Transverse colon (tissue), 4 donors: ENCODE measurements at regions not wholly inside any gene's neighbourhood (a gene's known extent, or its start where the extent isn't known, plus 50 kb on each side); places are given as distances from the start of the nearest gene placed in this dataset.
A peak's percentile ranks its signal among the peaks of the same experiment; 100 is the strongest.

Experiments
- DNase-seq: peaks from one replicate; pipeline ENCODE4 v3.0.0-alpha.2; 2019
- H3K27ac ChIP-seq, 4 donors: fragments of 200-600 bp; sonication (generic); 2 replicates each; pipeline ENCODE4 v1.5.1; 2016 to 2018; ENCODE audit warnings: inconsistent platforms in 4 of 4
- H3K27me3 ChIP-seq: fragments of 200-600 bp; sonication (generic); 2 replicates; pipeline ENCODE4 v1.5.1; 2017; ENCODE audit warnings: inconsistent platforms
- H3K36me3 ChIP-seq, 4 donors: fragments of 200-600 bp; sonication (generic); 2 replicates each; pipeline ENCODE4 v1.5.1; 2017 to 2019; ENCODE audit warnings: inconsistent platforms in 4 of 4
- H3K4me1 ChIP-seq, 4 donors: fragments of 200-600 bp; sonication (generic); 2 replicates each; pipeline ENCODE4 v1.5.1; 2017 to 2020; ENCODE audit warnings: inconsistent platforms in 4 of 4
- H3K4me3 ChIP-seq, 4 donors: fragments of 200-600 bp; sonication (generic); 1 replicate in 1 of 4; 2 replicates in 3 of 4; pipeline versions ENCODE4 v1.5.1 to v1.6.1; 2017 to 2019; ENCODE audit warnings: inconsistent platforms in 4 of 4
- H3K9me3 ChIP-seq, 2 donors: fragments of 200-600 bp; sonication (generic); 2 replicates each; pipeline ENCODE4 v1.5.1; 2017 to 2019; ENCODE audit warnings: inconsistent platforms in 2 of 2
- EP300 ChIP-seq: sonication (generic); formaldehyde crosslinking; IDR thresholded peaks from one replicate; pipeline ENCODE4 v1.6.1; 2017; ENCODE audit warnings: antibody characterized with exemption, low read depth
- POLR2A ChIP-seq: fragments of 450-650 bp; IDR thresholded peaks from one replicate; pipeline ENCODE4 v1.6.1; 2016; ENCODE audit warnings: antibody characterized with exemption, mild to moderate bottlenecking, moderate library complexity
- POLR2AphosphoS5 ChIP-seq, 3 donors: sonication (generic); formaldehyde crosslinking; IDR thresholded peaks; one replicate each; pipeline ENCODE4 v1.6.1; 2016; ENCODE audit warnings: antibody characterized with exemption in 3 of 3
- WGBS, 2 donors: methylation state at CpG; one replicate each; pipeline ENCODE4 v1.1.5; 2018; ENCODE audit warnings: low coverage in 1 of 2; 5-methylcytosine and 5-hydroxymethylcytosine counted together
- in situ Hi-C, 4 donors: fragments of 200-750 bp; cut with MboI; loops; one replicate each; pipeline versions ENCODE4 v1.15.0 to v1.15.1; 2017; ENCODE audit warnings: low sequenced_read_pairs in 3 of 4, low pct_ligation_motif_present in 1 of 4, low pct_unique_long_range_greater_than_20kb in 1 of 4
- intact Hi-C: fragments of 100-400 bp; cut with DNase I; formaldehyde crosslinking; loops from one replicate; pipeline ENCODE4 v1.15.1; 2023; ENCODE audit warnings: low total_unique reads
- TF ChIP-seq, protein P1 (sequence below), 5 experiments: fragments of 200-600 bp in 3 of 5; fragments of 450-650 bp in 2 of 5; sonication (generic) in 3 of 5; IDR thresholded peaks; 1 replicate in 2 of 5; 2 replicates in 3 of 5; pipeline ENCODE4 v1.5.1; 2016 to 2017; ENCODE audit warnings: antibody characterized with exemption in 5 of 5, inconsistent platforms in 3 of 5, mild to moderate bottlenecking in 2 of 5, moderate library complexity in 1 of 5

DNA sequence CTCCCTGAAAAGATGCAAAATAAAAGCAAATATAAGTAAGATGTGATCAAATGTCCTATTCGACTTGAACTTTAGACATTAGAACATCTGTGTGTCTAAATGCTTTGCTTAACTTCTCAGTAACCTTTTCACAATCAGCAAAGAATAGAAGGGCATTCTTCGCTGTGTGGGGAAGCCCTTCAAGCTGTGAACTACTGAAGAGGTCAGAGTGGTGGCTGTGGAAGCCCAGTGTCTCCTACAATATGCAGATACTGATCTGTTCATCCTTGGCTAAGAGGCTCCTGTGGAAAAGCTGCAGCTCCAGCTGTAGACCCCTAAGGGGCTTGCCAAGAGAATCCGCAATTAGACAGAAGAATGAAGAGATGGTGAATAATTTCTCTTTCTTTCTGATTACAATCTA, 400.3 kb upstream of the SASH1 start:
- H3K4me3 ChIP-seq = no peak overlapping the region
- intact Hi-C loops (no loop called here), in situ Hi-C loops (no loop called here)
- DNase-seq = no peak
- H3K27ac ChIP-seq = no peak overlapping the region
- no peaks in the 10 kb centered on the region for H3K9me3 ChIP-seq
- H3K4me1 ChIP-seq = no peaks in the 10 kb centered on the region
- H3K27me3 ChIP-seq = no peaks in the 10 kb centered on the region
- WGBS, 2 donors = 41 to 49% methylated on average over 3 of the region's 3 CpGs
- TF ChIP-seq POLR2AphosphoS5 (IDR thresholded peaks at IDR 0.05) (no peak), POLR2A (no peak), EP300 (no peak)
- TF ChIP-seq, protein P1, sequence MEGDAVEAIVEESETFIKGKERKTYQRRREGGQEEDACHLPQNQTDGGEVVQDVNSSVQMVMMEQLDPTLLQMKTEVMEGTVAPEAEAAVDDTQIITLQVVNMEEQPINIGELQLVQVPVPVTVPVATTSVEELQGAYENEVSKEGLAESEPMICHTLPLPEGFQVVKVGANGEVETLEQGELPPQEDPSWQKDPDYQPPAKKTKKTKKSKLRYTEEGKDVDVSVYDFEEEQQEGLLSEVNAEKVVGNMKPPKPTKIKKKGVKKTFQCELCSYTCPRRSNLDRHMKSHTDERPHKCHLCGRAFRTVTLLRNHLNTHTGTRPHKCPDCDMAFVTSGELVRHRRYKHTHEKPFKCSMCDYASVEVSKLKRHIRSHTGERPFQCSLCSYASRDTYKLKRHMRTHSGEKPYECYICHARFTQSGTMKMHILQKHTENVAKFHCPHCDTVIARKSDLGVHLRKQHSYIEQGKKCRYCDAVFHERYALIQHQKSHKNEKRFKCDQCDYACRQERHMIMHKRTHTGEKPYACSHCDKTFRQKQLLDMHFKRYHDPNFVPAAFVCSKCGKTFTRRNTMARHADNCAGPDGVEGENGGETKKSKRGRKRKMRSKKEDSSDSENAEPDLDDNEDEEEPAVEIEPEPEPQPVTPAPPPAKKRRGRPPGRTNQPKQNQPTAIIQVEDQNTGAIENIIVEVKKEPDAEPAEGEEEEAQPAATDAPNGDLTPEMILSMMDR (IDR thresholded peaks at IDR 0.05) = no peak
- H3K36me3 ChIP-seq = no peaks in the 10 kb centered on the region

- Histone ChIP-seq H3K27me3 (no peaks in the 10 kb centered on the region), H3K9me3 (no peaks in the 10 kb centered on the region), H3K4me3 (no peak overlapping the region), H3K4me1 (no peaks in the 10 kb centered on the region), H3K36me3 (no peaks in the 10 kb centered on the region), H3K27ac (no peak overlapping the region)
- in situ Hi-C loops (no loop called here), intact Hi-C loops (no loop called here)
- TF ChIP-seq POLR2AphosphoS5 (IDR thresholded peaks at IDR 0.05) (no peak), EP300 (no peak)
- TF ChIP-seq, protein P1 (IDR thresholded peaks at IDR 0.05) = no peak
- 85 to 88% methylated on average over 3 to 5 of the region's 5 CpGs for WGBS, 2 donors
- DNase-seq = no peak
Observed at GRCh38 chr6:147944122-147944521, 398.5 kb upstream of the SASH1 start.

DNA sequence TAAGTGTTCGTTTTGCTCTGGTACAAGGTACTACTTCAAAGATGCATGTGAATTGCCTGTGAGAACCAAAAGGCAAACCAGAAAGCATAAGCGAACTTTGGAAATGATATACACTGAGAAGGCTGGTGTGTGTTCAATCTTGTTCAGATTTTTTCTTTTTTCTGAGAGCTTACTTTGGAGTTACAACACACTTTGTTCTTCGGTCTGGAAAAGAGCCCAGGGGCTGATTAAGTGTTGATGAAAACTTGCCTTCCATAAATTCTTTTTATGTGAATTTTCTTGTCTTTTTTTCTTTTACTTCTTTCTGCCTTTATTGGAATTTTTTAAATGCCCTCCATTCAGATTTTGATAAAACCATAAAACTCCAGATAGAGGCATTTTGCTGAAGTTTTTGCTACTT, 395.1 kb upstream of the SASH1 start:
- no peak for TF ChIP-seq POLR2A
- no peak for TF ChIP-seq POLR2AphosphoS5 (IDR thresholded peaks at IDR 0.05)
- TF ChIP-seq, protein P1 (IDR thresholded peaks at IDR 0.05) = no peak
- TF ChIP-seq EP300 = no peak
- H3K27ac ChIP-seq = no peak overlapping the region
- in situ Hi-C loops (no loop called here), intact Hi-C loops (no loop called here)
- no peaks in the 10 kb centered on the region for H3K9me3 ChIP-seq
- WGBS, 2 donors = 64 to 73% methylated on average over 3 of the region's 3 CpGs
- H3K36me3 ChIP-seq = no peaks in the 10 kb centered on the region
- no peaks in the 10 kb centered on the region for H3K4me1 ChIP-seq
- H3K4me3 ChIP-seq = no peak overlapping the region
- H3K27me3 ChIP-seq = no peaks in the 10 kb centered on the region
- DNase-seq = no peak

DNA sequence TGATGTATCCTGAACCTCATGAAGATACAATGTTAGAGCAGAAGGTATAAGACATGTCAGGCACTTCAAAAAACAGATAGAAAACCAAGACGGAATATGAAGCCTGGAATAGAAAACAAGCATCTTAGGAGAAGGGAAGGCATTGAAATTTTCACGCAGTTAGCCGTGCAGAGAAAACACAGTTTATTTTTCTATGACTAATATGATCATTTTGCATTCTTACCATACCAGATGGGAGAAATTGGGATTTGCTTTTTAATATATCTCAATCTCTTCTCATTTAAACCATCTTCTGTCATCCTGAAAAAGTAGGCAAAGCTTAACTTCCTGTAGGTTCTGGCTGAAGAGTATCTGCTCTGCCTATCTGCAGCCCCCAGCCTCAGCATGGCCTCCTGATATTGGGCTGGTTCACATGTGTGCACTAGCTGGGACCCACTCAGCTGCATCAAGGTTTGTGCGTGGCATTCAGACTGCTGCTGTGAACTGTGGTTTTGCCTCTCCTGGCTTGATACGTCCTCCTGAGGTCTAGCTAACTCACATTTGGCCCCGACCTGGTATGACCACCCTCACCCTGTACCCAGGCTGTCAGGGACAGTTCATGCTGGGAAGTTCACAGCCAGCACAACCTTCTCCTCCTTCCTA, 392.5 kb upstream of the SASH1 start:
- no peak for DNase-seq
- no peaks in the 10 kb centered on the region for H3K4me1 ChIP-seq
- H3K27ac ChIP-seq = peak overlapping the region in 3 of 4 donors; percentile 28 to 51 (median 42)
- WGBS, 2 donors = 66 to 77% methylated on average over 3 to 6 of the region's 6 CpGs
- in situ Hi-C loops = no loop called here
- no peak overlapping the region for H3K4me3 ChIP-seq
- TF ChIP-seq EP300 = no peak
- TF ChIP-seq, protein P1 (IDR thresholded peaks at IDR 0.05) = no peak
- TF ChIP-seq POLR2AphosphoS5 (IDR thresholded peaks at IDR 0.05) = no peak
- TF ChIP-seq POLR2A = no peak
- intact Hi-C loops = no loop called here
- no peaks in the 10 kb centered on the region for H3K9me3 ChIP-seq
- H3K27me3 ChIP-seq = no peaks in the 10 kb centered on the region
- no peaks in the 10 kb centered on the region for H3K36me3 ChIP-seq
